ENCODE measurements at regions not wholly inside any gene's neighbourhood (a gene's known extent, or its start where the extent isn't known, plus 50 kb on each side); places are given as distances from the start of the nearest gene placed in this dataset.

DNA sequence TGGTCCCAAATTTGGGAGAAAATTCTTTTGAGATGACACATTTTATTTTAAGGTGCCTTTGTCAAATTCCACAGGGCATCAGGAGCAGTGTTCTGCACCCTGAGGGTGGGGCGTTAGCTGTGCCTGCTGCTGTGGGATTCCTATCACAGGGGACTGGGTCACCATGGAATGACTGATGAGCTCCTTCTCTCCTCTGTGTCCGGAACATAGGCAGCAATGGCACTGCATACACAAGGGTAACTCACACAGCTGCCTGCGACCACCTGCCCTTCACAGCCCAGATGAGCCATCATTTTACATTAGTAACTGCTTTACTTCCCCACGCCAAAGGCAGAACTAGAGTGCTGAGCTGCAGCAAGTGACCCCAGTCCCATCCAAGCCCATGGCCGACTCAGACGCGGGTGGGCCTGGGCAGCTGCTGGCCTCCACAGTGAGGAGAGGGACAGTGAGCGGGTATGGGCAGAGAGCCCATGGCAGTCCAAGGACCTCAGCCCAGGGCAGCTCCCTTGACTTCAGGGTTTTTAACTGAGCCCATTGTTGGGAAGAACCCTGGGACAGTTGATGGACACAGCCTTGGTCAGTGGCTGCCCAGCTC is 93.7 kb downstream of the GADD45G start:
- no peak for DNase-seq
- no peaks in the 10 kb centered on the region for H3K36me3 Mint-ChIP-seq (ENCODE audit: insufficient read depth, unreplicated experiment)
- ChIA-PET POLR2A (no interaction called here), CTCF (no interaction called here)
- no peak overlapping the region for H3K27ac Mint-ChIP-seq (ENCODE audit: unreplicated experiment)
- no peaks in the 10 kb centered on the region for H3K9me3 Mint-ChIP-seq (ENCODE audit: unreplicated experiment)
- Histone ChIP-seq H3K9me3 (no peaks in the 10 kb centered on the region), H3K4me3 (ENCODE audit: low read depth, low read length) (no peak overlapping the region), H3K27me3 (replicated peaks; ENCODE audit: control insufficient read depth, insufficient read depth, low read length) (no peaks in the 10 kb centered on the region), H3K36me3 (ENCODE audit: control insufficient read depth, insufficient read depth, low read length) (no peaks in the 10 kb centered on the region), H3K4me1 (no peaks in the 10 kb centered on the region)
- BruUV-seq (replicated peaks): no TSS peak
- H3K4me1 Mint-ChIP-seq (ENCODE audit: low read depth, unreplicated experiment): peaks cover 6% of the 10 kb centered on the region
- no peak overlapping the region for H3K4me3 Mint-ChIP-seq (ENCODE audit: unreplicated experiment)
- no peak for TF ChIP-seq CTCF (IDR thresholded peaks at IDR 0.05; ENCODE audit: insufficient read depth in 1 of 2, low read depth in 1 of 2, low read length in 1 of 2, severe bottlenecking in 1 of 2, unreplicated experiment in 1 of 2)
- intact Hi-C loops (cut with micrococcal nuclease; ENCODE audit: unreplicated experiment): no loop called here
- H3K27me3 Mint-ChIP-seq (ENCODE audit: insufficient read depth, unreplicated experiment): no peaks in the 10 kb centered on the region

- Histone ChIP-seq H3K4me3 (ENCODE audit: low read depth, low read length) (no peak overlapping the region), H3K27me3 (replicated peaks; ENCODE audit: control insufficient read depth, insufficient read depth, low read length) (no peaks in the 10 kb centered on the region), H3K36me3 (ENCODE audit: control insufficient read depth, insufficient read depth, low read length) (no peaks in the 10 kb centered on the region), H3K9me3 (no peaks in the 10 kb centered on the region), H3K4me1 (no peaks in the 10 kb centered on the region)
- CTCF ChIA-PET: no interaction called here
- Mint-ChIP-seq H3K4me1 (ENCODE audit: low read depth, unreplicated experiment) (peaks cover 6% of the 10 kb centered on the region), H3K27me3 (ENCODE audit: insufficient read depth, unreplicated experiment) (no peaks in the 10 kb centered on the region), H3K27ac (ENCODE audit: unreplicated experiment) (no peak overlapping the region), H3K4me3 (ENCODE audit: unreplicated experiment) (no peak overlapping the region), H3K36me3 (ENCODE audit: insufficient read depth, unreplicated experiment) (no peaks in the 10 kb centered on the region), H3K9me3 (ENCODE audit: unreplicated experiment) (no peaks in the 10 kb centered on the region)
- intact Hi-C loops (cut with micrococcal nuclease; ENCODE audit: unreplicated experiment): no loop called here
- no peak for TF ChIP-seq CTCF (IDR thresholded peaks at IDR 0.05; ENCODE audit: insufficient read depth in 1 of 2, low read depth in 1 of 2, low read length in 1 of 2, severe bottlenecking in 1 of 2, unreplicated experiment in 1 of 2)
- DNase-seq: no peak
- no TSS peak for BruUV-seq (replicated peaks)
- POLR2A ChIA-PET: no interaction called here
Measured at GRCh38 chr9:89699646-89700045, 94.8 kb downstream of the GADD45G start.

GRCh38 chr9:89701221-89701798 is 96.5 kb downstream of the GADD45G start:
- Mint-ChIP-seq H3K36me3 (ENCODE audit: insufficient read depth, unreplicated experiment) (no peaks in the 10 kb centered on the region), H3K4me1 (ENCODE audit: low read depth, unreplicated experiment) (peaks cover 6% of the 10 kb centered on the region), H3K27ac (ENCODE audit: unreplicated experiment) (no peak overlapping the region), H3K9me3 (ENCODE audit: unreplicated experiment) (no peaks in the 10 kb centered on the region), H3K27me3 (ENCODE audit: insufficient read depth, unreplicated experiment) (no peaks in the 10 kb centered on the region), H3K4me3 (ENCODE audit: unreplicated experiment) (no peak overlapping the region)
- no TSS peak for BruUV-seq (replicated peaks)
- POLR2A ChIA-PET: no interaction called here
- no peaks in the 10 kb centered on the region for H3K27me3 ChIP-seq (replicated peaks; ENCODE audit: control insufficient read depth, insufficient read depth, low read length)
- H3K36me3 ChIP-seq (ENCODE audit: control insufficient read depth, insufficient read depth, low read length): no peaks in the 10 kb centered on the region
- H3K9me3 ChIP-seq: no peaks in the 10 kb centered on the region
- intact Hi-C loops (cut with micrococcal nuclease; ENCODE audit: unreplicated experiment): no loop called here
- no peak overlapping the region for H3K4me3 ChIP-seq (ENCODE audit: low read depth, low read length)
- no peak for DNase-seq
- no peaks in the 10 kb centered on the region for H3K4me1 ChIP-seq
- no peak for TF ChIP-seq CTCF (IDR thresholded peaks at IDR 0.05; ENCODE audit: insufficient read depth in 1 of 2, low read depth in 1 of 2, low read length in 1 of 2, severe bottlenecking in 1 of 2, unreplicated experiment in 1 of 2)
- CTCF ChIA-PET: no interaction called here

Measured in Caco-2 (cell line).